ENCODE measurements at regions not wholly inside any gene's neighbourhood (a gene's known extent, or its start where the extent isn't known, plus 50 kb on each side); places are given as distances from the start of the nearest gene placed in this dataset.

DNA sequence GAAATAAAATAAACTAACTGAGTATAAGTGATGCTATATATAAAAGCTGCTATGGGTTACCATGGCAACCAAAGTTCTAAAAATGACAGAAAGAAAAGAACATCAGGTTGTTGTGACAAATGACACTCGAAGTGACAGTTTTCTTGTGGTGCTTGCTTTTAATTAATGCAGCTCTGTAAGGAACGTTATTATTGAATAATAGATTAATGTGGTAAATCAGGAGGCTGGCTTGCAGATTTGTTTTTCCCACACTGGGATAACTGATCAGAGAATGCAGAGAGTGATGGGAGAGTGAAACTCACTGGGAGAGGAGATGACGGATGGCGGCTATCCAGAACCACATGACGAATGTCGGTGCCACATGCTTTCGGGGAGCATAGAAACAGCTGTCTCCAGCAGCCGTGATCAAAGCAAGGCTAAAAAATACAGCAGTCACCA lies 207.0 kb upstream of the ATP10A start:
- TF ChIP-seq EZH2 (IDR thresholded peaks at IDR 0.05; ENCODE audit: insufficient read depth, low read length) (no peak), CTCF (IDR thresholded peaks at IDR 0.05; ENCODE audit: insufficient read depth, low read depth, low read length) (no peak)

Measured in astrocyte (in vitro differentiated cells and primary cell).